AG09309 (cell line): ENCODE measurements at regions not wholly inside any gene's neighbourhood (a gene's known extent, or its start where the extent isn't known, plus 50 kb on each side); places are given as distances from the start of the nearest gene placed in this dataset.
"Not testable (repeated sequence)": the region's sequence is repeated elsewhere in the genome, so short reads cannot be mapped to it uniquely, and the experiment has no call there.

ENCODE experiments used
- DNase-seq: peaks from one replicate; pipeline ENCODE4 v3.0.0-alpha.2; 2010; ENCODE audit warnings: low read depth
- H3K4me3 ChIP-seq: 2 replicates; pipeline ENCODE4 v1.5.1; 2011; ENCODE audit warnings: mild to moderate bottlenecking, low read depth, low read length, moderate library complexity; ENCODE audit not compliant: control insufficient read depth
- TF ChIP-seq, protein P1 (sequence below): IDR thresholded peaks from 2 replicates; pipeline ENCODE4 v1.5.1; 2011; ENCODE audit warnings: mild to moderate bottlenecking, low read depth, low read length, inconsistent platforms; ENCODE audit not compliant: insufficient read depth, control insufficient read depth; ENCODE audit errors: missing control alignments

DNA sequence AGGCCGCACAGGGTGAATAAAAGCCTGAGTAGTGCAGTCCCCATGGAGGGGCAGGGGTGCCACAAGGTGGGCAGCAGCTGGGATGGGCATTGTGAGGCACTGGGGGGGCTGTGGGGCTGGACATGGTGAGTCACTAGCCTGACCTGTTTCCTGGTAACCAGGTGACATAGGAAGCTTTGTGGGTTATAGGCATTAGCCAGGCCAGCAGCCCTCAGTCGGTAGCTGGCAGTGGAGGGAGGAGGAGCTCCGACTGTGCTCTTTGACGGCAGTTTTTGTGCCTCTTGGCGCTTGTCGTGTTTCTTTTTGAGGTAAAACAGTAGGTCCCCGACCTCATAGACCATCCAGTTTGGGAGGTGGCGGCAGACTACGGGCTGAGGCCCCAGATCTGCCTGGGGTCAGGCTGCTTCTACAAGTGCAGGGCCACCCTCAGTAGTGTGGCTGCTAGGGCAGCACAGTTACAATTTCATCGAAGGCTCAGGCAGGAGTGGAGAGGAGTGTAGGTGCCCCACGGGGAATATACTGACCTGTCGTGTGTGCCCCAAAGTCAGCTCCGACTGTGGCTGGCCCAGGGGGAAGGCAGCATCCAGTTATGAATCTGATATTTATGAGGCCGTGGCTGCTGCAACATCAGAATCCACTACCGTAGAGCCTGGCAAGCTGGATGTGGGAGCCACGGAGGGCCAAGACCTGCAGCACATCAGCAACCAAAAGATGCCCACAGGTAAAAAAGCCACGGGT is 107.7 kb downstream of the CRYBB2 start:
- TF ChIP-seq, protein P1, sequence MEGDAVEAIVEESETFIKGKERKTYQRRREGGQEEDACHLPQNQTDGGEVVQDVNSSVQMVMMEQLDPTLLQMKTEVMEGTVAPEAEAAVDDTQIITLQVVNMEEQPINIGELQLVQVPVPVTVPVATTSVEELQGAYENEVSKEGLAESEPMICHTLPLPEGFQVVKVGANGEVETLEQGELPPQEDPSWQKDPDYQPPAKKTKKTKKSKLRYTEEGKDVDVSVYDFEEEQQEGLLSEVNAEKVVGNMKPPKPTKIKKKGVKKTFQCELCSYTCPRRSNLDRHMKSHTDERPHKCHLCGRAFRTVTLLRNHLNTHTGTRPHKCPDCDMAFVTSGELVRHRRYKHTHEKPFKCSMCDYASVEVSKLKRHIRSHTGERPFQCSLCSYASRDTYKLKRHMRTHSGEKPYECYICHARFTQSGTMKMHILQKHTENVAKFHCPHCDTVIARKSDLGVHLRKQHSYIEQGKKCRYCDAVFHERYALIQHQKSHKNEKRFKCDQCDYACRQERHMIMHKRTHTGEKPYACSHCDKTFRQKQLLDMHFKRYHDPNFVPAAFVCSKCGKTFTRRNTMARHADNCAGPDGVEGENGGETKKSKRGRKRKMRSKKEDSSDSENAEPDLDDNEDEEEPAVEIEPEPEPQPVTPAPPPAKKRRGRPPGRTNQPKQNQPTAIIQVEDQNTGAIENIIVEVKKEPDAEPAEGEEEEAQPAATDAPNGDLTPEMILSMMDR: no peak
- H3K4me3 ChIP-seq: no peak overlapping the region
- no peak for DNase-seq

DNA sequence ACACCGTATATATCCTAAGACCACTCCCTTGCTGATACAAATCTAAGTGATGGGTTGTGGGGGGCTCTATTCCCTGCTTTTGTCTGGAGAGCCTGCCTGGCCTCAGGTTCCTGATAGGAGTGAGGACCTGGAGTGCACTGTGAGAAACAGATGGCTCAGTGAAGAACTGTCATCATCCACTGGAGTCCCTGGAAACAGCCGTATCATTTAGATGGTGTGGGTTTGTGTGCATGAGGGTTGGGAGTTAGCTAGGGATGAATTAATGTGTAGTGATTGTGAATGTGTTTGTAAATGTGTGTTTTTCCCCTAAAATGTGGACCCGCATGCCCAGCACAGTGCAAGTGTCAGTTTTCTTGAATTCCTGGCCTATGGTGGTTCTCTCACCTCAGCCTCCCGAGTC is 111.6 kb downstream of the CRYBB2 start:
- no peak overlapping the region for H3K4me3 ChIP-seq
- TF ChIP-seq, protein P1: no peak
- DNase-seq: no peak

DNA sequence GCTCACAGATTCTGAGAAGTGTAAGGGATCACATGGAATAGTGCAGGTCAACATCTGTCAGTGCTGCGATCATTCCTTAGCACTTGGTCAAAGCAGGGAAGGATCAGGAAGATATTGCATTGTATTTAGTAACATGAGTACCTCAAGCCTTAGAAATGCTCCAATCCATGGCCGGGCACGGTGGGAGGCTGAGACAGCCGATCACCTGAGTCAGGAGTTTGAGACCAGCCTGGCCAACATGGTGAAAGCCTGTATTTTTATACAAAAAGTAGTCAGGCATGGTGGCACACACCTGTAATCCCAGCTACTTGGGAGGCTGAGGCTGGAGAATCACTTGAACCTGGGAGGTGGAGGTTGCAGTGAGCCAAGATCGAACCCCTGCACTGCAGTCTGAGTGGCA is 112.5 kb downstream of the CRYBB2 start:
- H3K4me3 ChIP-seq, DNase-seq: not testable (repeated sequence)

DNA sequence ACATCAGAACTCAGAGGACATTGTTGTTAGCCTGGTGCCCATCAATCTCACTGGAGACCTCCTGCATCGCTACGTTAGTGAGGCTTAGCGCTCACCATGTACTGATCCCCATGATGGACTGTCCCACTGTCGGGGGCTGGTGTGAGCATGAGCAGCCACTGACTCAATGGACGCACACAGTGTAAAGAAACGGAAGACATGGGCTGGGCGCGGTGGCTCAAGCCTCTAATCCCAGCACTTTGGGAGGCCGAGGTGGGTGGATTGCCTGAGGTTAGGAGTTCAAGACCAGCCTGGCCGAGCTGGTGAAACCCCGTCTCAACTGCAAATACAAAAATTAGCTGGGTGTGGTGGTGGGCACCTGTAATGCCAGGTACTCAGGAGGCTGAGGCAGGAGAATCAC is 112.9 kb downstream of the CRYBB2 start:
- no peak overlapping the region for H3K4me3 ChIP-seq
- TF ChIP-seq, protein P1: no peak
- DNase-seq: no peak

DNA sequence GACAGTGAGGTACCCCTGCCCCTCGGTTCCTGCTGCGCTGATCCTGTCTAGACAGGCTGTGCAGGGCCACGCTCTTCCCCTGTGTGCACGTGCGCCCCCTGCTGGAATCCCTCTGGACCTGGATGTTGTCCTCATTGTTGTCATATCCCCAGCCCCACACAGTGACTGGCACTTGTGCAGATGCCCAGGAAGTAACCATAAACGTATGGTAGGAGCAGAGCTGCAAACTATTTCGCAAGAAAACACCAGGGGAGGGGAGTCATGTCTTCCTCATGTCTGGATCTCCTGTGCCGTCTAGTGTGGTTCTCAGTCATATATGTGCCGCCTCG is 114.7 kb downstream of the CRYBB2 start:
- no peak for DNase-seq
- TF ChIP-seq, protein P1: peak; percentile 34
- H3K4me3 ChIP-seq: no peak overlapping the region

DNA sequence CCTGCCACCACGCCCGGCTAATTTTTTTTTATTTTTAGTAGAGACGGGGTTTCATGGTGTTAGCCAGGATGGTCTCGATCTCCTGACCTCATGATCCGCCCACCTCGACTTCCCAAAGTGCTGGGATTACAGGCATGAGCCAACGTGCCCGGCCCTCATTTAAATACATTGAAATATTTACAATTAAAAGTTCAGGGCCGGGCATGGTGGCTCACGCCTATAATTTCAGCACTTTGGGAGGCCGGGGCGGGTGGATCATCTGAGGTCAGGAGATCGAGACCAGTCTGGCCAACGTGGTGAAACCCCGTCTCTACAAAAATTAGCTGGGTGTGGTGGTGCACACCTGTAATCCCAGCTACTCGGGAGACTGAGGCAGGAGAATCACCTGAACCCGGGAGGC is 115.2 kb downstream of the CRYBB2 start:
- not testable (repeated sequence) for DNase-seq

DNA sequence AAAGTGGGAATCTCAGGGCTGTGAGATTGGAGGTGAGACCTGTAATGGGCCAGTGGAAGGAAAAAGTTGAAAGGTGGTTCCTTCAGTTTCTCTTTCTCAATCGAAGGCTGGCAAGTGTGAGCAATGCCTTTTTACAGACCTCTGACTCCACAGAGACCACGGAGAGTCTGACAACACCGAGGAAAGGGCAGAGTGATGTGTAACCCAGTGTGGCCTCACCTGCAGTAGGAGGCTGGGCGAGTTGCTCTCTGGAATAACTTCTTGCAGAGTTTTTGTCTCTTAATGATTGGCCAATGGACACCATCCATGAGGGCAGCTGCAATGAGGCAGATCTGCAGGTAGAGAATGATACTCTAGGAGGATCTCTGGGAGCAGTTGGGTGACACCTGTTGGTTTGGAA is 115.8 kb downstream of the CRYBB2 start:
- not testable (repeated sequence) for DNase-seq, H3K4me3 ChIP-seq

More for the DNA sequence above, 115.2 kb downstream of the CRYBB2 start:
- not testable (repeated sequence) for H3K4me3 ChIP-seq

DNA sequence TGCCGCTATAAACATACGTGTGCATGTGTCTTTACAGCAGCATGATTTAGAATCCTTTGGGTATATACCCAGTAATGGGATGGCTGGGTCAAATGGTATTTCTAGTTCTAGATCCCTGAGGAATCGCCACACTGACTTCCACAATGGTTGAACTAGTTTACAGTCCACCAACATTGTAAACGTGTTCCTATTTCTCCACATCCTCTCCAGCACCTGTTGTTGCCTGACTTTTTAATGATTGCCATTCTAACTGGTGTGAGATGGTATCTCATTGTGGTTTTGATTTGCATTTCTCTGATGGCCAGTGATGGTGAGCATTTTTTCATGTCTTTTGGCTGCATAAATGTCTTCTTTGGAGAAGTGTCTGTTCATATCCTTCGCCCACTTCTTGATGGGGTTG is 121.1 kb downstream of the CRYBB2 start:
- DNase-seq, H3K4me3 ChIP-seq: not testable (repeated sequence)

DNA sequence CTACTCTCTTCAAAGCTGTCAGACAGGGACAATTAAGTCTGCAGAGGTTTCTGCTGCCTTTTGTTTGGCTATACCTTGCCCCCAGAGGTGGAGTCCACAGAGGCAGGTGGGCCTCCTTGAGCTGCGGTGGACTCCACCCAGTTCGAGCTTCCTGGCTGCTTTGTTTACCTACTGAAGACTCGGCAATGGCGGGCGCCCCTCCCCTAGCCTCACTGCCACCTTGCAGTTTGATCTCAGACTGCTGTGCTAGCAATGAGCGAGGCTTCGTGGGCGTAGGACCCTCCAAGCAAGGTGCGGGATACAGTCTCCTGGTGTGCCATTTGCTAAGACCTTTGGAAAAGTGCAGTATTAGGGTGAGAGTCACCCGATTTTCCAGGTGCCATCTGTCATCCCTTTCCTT is 124.9 kb downstream of the CRYBB2 start:
- not testable (repeated sequence) for H3K4me3 ChIP-seq, DNase-seq
